Dedifferentiated amniotic fluid mesenchymal stem cell (primary cell): ENCODE measurements at regions not wholly inside any gene's neighbourhood (a gene's known extent, or its start where the extent isn't known, plus 50 kb on each side); places are given as distances from the start of the nearest gene placed in this dataset.
"Not testable (repeated sequence)": the region's sequence is repeated elsewhere in the genome, so short reads cannot be mapped to it uniquely, and the experiment has no call there.

Source experiments
- DNase-seq: peaks from one replicate; pipeline ENCODE4 v3.0.0-alpha.2; 2016; ENCODE audit errors: extremely low spot score

DNA sequence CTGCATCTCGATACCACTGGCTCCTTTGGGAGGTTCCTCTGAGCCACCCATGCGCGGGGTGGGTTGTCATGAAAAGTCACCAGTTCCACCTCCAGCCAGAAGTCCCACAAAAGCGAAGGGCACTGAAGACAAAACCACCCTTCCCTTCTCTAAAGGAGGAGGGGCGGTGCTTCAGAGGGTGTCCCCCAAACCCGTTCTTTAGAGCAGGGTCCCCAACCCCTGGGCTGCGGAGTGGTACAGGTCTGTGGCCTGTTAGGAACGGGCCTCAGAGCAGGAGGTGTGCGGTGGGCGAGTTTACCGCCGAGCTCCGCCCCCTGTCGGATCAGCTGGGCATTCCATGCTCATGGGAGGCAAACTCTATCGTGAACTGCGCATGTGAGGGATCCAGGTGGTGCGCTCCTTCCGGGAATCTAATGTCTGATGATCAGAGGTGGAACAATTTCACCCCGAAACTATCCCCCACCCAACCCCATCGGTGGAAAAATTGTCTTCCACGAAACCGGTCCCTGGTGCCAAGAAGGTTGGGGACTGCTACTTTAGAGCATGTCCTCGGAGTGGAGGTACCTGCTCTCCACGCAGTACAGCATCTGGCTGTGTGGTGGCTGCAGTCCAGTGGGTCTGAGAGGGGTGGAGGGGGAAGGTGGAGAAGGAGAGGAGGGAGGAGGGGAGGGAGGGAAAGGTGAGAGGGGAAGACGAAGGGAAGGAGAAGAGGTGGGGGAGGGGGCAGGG lies 72.9 kb upstream of the SEPTIN5 start:
- no peak for DNase-seq

GRCh38 chr22:19641983-19642451 lies 72.3 kb upstream of the SEPTIN5 start:
- DNase-seq, result no peak

DNA sequence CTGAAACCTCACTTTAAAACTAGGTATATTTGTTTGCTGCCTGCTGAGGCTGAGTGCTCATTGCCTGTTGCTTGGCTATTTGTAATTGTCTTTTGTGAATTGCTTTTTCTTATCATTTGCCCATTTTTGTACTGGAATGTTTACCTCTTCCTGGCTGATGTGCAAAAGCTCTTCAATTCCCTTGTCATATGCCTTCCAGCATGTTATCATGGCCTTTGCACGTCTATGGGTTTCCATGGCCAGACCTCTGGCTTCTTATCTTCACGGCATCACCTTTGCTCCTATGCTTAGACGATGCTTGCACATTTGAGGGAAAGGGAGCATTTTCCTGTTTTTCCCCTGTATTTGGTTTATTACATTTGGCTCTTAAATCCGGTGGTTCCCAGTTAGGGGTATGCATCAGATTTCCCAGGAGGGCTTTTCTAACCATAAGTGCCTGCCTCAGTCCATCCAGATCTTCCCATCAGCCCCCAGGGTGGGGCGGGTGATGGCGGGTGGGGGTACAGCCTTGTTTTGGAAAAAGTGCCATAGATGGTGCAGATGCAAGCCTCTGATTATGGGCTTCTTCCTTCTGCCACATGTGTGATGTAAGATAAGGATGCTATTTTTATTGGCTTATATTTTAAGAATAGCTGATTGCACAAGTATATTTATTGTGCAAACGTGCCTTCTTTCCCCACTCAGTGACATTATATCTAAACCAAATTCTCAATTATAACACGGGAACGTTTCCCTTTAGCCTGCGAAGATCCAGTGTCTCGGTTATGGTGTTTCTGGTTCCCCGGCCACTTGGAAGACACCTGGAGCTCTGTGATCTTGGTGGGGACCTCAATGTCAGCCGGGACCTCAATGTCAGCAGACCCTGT lies 70.6 kb upstream of the SEPTIN5 start:
- no peak for DNase-seq

- no peak for DNase-seq
Measured at GRCh38 chr22:19644314-19645223, 69.7 kb upstream of the SEPTIN5 start.

GRCh38 chr22:19645391-19645790 lies 68.9 kb upstream of the SEPTIN5 start:
- DNase-seq, result no peak

- no peak for DNase-seq
Measured at GRCh38 chr22:19645905-19646304, 68.4 kb upstream of the SEPTIN5 start.

DNA sequence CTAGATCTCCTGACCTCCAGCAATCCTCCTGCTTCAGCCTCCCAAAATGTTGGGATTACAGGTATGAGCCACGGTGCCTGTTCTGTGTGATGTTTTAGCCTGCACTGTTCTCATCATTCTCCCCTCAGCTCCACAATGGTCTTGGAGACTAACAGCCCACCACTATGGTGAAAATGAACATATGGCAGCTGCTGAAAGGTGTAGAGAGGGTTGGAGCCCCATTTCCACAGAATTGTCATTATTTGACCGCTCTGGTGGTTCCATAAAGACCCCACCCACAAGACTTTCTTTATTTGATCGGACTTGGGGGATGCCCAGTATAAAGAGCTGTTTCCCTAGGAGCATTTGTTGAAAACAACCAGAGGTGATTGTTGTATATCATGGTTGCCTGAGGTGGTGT lies 67.9 kb upstream of the SEPTIN5 start:
- DNase-seq, result no peak

GRCh38 chr22:19648419-19648929 lies 65.8 kb upstream of the SEPTIN5 start:
- no peak for DNase-seq

DNA sequence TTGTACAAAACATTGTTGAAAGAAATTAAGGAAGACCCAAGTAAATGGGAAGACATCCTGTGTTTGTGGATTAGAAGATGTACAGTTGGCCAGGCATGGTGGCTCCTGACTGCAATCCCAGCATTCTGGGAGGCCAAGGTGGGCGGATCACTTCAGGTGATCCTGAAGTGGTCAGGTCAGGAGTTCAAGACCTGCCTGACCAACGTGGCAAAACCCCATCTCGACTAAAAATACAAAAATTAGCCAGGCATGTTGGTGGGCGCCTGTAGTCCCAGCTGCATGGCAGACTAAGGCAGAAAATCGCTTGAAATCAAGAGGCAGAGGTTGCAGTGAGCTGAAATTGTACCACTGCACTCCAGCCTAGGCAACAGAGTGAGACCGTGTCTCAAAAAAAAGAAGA lies 62.0 kb upstream of the SEPTIN5 start:
- DNase-seq, result no peak

- no peak for DNase-seq
Measured at GRCh38 chr22:19654338-19654987, 59.8 kb upstream of the SEPTIN5 start.

DNA sequence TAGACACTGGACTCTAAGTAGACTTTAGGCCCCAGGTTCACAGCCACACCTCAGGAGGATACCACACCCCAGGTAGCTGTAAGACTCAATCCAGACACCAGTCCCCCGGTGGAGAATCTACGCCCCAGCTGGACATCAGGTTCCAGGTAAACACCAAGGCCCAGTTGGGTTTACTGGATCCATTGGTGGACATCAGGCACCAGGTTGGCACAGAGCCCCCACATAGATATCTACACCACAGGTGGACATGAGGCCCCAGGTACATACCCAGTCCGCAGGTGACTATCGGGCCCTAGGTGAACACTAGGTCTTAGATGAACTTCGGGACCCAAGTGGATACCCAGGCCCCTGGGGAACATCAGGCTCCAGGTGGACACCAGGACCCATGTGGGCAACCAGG lies 58.9 kb upstream of the SEPTIN5 start:
- DNase-seq, result no peak

DNA sequence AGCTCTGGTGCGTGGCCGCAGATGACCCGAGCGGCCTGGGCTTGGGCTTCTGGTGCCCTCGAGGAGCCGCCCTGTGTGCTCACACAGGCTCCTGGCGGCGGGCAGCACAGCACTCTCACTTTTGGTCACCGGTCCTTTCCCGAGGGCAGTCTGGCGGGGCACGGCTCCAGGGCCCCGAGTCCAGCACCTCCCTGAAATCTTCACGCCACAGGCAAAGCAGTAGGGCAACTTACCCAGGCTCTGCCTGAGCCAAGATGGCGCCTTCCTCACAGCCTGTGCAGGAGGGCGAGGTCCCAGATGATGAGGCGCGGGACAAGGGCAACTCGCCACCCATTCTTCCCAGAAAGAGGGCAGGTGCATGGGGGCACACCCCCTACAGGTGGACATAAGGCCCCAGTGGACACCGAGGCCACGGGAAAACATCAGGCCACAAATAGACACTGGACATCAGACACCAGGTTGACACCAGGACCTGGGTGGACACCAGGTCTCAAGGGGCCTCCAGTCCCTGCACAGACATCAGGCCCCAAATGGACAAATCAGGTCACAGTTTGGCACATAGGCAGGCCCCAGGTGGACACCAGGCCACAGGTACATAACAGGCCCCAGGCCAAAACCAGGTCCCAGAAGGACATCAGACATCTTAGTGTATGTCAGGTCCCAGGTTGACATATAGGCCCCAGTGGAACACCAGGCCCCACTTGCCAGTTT lies 57.6 kb upstream of the SEPTIN5 start:
- DNase-seq, result no peak

GRCh38 chr22:19657252-19658056 lies 56.8 kb upstream of the SEPTIN5 start:
- DNase-seq, result no peak

DNA sequence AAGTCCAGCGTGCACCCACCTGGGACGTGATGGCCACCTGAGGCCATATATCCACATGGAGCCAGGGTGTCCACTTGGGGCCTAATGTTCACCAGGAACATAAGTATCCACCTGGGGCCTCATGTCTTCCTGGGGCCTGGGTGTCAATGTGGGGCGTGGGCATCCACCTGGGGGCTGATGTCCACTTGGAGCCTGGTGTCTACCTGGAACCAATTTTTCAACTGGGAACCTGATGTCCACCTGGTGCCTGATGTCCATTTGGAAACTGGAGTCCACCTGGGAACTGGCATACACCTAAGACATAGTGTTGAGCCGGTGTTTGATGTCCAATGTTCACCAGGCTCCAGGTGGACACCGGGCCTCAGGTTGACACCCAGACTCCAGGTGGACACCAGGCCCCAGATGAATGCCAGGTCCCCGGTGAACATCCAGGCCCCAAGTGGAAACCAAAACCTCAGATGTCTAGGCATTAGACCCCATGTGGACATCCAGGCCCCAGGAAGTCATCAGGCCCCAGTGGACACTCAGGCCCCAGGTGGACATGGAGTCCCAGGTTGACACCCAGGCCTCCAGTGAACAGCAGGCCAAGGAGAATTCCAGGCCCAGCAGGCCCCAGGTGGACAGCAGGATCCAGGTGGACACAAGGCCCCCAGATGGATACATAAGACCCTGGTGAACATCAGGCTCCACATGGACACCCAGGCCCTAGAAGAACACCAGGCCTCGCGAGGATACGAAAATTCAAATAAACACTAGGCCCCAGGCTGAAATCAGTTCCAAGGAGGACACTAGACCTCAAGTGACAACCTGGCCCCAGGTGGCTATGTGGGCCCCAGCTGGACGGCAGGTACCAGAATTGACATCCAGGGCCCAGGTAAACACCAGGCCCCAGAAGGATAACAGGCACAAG lies 56.0 kb upstream of the SEPTIN5 start:
- DNase-seq, result no peak

GRCh38 chr22:19658967-19659804 lies 55.1 kb upstream of the SEPTIN5 start:
- no peak for DNase-seq

DNA sequence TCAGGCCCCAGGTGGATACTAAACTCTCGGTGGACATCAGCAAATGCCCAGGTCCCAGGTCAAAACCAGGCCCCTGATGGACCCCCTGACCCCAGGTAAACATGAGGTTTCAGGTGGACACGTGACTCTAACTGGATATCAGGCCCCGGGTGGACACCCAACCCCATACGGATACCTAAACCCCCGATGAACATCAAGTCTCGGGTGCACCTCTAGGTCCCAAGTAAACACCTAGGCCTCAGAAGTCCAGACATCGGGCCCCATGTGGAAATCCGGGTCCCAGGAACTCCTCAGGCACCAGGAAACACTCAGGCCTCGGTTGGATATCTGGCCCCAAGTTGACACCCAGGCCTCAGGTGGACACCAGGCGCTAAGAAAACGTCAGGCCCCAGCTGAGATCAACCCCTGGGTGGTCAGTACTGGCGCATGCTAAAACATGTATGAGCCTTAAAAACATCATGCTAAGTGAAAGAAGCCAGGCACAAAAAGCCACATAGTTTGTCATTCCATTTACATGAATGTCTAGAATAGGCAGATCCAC lies 54.4 kb upstream of the SEPTIN5 start:
- DNase-seq, result no peak

DNA sequence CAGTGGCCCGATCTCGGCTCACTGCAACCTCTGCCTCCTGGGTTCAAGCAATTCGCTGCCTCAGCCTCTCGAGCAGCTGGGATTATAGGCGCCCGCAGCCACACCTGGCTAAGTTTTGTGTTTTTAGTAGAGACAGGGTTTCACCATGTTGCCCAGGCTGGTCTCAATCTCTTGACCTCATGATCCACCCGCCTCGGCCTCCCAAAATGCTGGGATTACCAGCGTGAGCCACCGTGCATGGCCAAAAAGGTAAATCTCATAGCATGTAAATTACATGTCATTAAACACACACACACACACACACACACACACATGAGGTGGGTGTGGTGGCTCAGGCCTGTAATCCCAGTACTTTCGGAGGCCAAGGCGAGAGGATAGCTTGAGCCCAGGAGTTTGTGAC lies 53.7 kb upstream of the SEPTIN5 start:
- DNase-seq, result not testable (repeated sequence)
